ENCODE measurements at regions not wholly inside any gene's neighbourhood (a gene's known extent, or its start where the extent isn't known, plus 50 kb on each side); places are given as distances from the start of the nearest gene placed in this dataset.
"Not testable (repeated sequence)": the region's sequence is repeated elsewhere in the genome, so short reads cannot be mapped to it uniquely, and the experiment has no call there.

DNA sequence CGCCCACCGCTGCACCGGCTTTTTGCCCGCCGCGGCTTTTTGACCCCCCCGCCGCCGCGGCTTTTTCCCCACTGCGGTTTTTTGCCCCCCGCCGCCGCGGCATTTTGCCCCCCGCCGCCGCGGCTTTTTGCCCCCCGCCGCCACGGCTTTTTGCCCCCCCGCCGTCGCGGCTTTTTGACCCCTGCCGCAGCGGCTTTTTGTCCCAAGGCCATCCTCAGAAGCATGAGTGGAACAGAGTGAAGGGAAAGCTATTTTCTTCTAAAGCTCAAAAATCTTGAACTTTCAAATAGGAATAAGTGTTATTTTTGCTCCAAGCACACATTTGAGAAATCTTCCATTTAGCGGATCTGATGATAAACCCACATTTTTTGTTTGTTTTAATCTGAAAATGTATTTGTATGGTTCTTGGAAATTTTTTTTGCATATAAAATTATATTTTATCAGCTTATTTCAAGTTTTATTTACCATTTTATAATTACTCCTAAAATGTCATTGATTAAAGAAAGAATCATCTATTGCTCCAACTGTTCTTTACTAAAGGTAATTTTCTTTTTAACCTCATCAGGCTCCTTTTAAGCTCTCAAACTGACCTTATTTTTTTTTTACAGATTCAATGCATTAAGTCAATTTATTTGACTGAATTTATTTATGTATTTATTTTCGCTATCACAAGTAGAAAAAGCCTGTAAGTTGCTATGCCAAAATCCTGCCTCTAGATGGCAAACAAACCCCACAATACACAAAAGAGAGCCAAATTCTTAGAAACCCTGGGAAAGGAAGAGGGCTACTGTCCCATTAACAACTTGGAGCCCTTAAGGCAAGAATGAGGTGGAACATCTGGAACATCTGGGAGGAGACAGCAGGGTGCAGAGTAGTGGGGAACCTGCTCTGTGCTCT lies 460.3 kb downstream of the ZNF33B start:
- peaks cover 0 to 15% (median 8%) of the 10 kb centered on the region in 4 donors for H3K4me1 ChIP-seq
- intact Hi-C loops (cut with DNase I; ENCODE audit: low total_unique reads); H3K9me3 ChIP-seq; H3K36me3 ChIP-seq; H3K27ac ChIP-seq: not testable (repeated sequence)
- WGBS, 5 donors: 5 to 14% (median 8%) methylated on average over 11 to 30 of the region's 30 CpGs
- H3K27me3 ChIP-seq: peaks cover 0 to 80% (median 12%) of the 10 kb centered on the region in 3 donors
- TF ChIP-seq, protein P1, sequence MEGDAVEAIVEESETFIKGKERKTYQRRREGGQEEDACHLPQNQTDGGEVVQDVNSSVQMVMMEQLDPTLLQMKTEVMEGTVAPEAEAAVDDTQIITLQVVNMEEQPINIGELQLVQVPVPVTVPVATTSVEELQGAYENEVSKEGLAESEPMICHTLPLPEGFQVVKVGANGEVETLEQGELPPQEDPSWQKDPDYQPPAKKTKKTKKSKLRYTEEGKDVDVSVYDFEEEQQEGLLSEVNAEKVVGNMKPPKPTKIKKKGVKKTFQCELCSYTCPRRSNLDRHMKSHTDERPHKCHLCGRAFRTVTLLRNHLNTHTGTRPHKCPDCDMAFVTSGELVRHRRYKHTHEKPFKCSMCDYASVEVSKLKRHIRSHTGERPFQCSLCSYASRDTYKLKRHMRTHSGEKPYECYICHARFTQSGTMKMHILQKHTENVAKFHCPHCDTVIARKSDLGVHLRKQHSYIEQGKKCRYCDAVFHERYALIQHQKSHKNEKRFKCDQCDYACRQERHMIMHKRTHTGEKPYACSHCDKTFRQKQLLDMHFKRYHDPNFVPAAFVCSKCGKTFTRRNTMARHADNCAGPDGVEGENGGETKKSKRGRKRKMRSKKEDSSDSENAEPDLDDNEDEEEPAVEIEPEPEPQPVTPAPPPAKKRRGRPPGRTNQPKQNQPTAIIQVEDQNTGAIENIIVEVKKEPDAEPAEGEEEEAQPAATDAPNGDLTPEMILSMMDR (IDR thresholded peaks at IDR 0.05): peak in 4 of 7 experiments; percentile 22 to 38 (median 28)
- peak in 1 of 2 donors; percentile 59 for DNase-seq
- H3K4me3 ChIP-seq: peak overlapping the region in 1 of 4 donors; percentile 24

DNA sequence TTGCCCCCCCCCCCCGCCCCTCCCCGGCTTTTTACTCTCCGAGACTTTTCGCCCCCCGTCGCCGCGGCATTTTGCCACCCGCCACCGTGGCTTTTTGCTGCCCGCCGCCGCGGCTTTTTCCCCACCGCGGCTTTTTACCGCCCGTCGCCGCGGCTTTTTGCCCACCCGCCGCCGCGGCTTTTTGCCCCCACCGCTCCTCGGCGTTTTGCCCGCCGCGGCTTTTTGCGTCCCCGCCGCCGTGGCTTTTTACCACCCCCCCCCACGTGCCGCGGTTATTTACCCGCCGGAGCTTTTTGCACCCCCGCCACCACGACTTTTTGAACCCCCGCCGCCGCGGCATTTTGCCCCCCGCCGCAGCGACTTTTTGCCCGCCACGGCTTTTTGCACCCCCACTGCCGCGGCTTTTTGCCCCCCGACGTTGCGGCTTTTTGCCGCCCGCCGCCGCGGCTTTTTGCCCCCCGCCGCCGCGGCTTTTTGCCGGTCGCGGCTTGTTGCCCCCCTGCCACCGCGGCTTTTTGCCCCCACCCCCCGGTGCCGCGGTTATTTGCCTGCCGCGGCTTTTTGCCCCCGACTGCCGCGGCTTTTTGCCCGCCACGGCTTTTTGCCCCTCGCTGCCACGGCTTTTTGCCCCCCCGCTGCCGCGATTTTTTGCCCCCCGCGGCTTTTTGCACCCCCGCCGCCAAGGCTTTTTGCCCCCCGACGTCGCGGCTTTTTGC lies 461.1 kb downstream of the ZNF33B start:
- H3K4me3 ChIP-seq: peak overlapping the region in 2 of 4 donors; percentile 15 to 24
- intact Hi-C loops (cut with DNase I; ENCODE audit: low total_unique reads): no loop called here
- peaks cover 0 to 76% (median 12%) of the 10 kb centered on the region in 3 donors for H3K27me3 ChIP-seq

DNA sequence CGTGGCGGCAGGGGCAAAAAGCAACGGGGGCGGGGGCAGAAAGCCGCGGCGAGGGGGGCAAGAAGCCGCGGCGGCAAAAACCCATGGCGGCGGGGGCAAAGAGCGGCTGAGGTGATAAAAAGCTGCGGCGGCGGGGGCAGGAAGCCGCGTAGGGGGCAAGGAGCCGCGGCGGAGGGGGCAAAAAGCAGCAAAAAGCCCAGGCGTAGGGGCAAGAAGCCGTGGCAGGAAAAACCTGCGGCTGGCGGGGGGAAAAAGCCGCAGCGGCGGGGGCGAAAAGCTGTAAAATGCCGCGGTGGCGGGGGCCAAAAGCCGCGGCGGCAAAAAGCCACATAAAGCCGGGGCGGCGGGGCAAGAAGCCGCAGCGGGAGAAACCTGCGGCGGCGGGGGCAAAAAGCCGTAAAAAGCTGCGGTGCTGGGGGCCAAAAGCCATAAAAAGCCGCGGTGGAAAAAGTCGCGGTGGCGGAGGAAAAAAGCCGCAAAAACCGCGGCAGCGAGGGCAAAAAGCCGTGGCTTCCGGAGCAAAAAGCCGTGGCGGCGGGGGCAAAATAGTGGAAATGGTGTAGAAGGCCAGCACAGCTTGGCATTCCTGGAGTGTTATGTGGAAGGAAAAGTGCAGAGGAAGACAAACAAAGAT lies 487.8 kb downstream of the ZNF33B start:
- 40 to 65% (median 51%) methylated on average over 49 to 59 of the region's 59 CpGs for WGBS, 5 donors
- Histone ChIP-seq H3K27ac (no peak overlapping the region), H3K4me1 (no peaks in the 10 kb centered on the region), H3K9me3 (peaks cover 0 to 45% (median 40%) of the 10 kb centered on the region in 4 donors), H3K4me3 (no peak overlapping the region), H3K36me3 (no peaks in the 10 kb centered on the region), H3K27me3 (peaks cover 0 to 24% (median 5%) of the 10 kb centered on the region in 3 donors)
- no peak for TF ChIP-seq EP300 (IDR thresholded peaks at IDR 0.05)
- TF ChIP-seq POLR2A (IDR thresholded peaks at IDR 0.05): no peak
- TF ChIP-seq, protein P1 (IDR thresholded peaks at IDR 0.05): no peak
- TF ChIP-seq POLR2AphosphoS5 (IDR thresholded peaks at IDR 0.05): no peak
- intact Hi-C loops (cut with DNase I; ENCODE audit: low total_unique reads): no loop called here
- DNase-seq: no peak

More for the DNA sequence above, 461.1 kb downstream of the ZNF33B start:
- 3 to 8% (median 7%) methylated on average over 37 to 86 of the region's 93 CpGs for WGBS, 5 donors
- peak in 1 of 2 donors; percentile 4 for DNase-seq
- Histone ChIP-seq H3K36me3 (no peaks in the 10 kb centered on the region), H3K9me3 (peaks cover 0 to under 1% (median 0%) of the 10 kb centered on the region in 4 donors), H3K27ac (no peak overlapping the region), H3K4me1 (peaks cover 0 to 15% (median 8%) of the 10 kb centered on the region in 4 donors)
- no peak for TF ChIP-seq EP300 (IDR thresholded peaks at IDR 0.05)
- no peak for TF ChIP-seq POLR2A (IDR thresholded peaks at IDR 0.05)
- TF ChIP-seq POLR2AphosphoS5 (IDR thresholded peaks at IDR 0.05): no peak
- TF ChIP-seq, protein P1 (IDR thresholded peaks at IDR 0.05): no peak
